IPS-18a (cell line): ENCODE measurements at regions not wholly inside any gene's neighbourhood (a gene's known extent, or its start where the extent isn't known, plus 50 kb on each side); places are given as distances from the start of the nearest gene placed in this dataset.

Experiments
- H3K27ac ChIP-seq: one replicate; pipeline ENCODE4 v1.5.1; 2013; ENCODE audit warnings: low read length
- H3K27me3 ChIP-seq: one replicate; pipeline ENCODE4 v1.6.1; 2013; ENCODE audit warnings: mild to moderate bottlenecking, low read length; ENCODE audit not compliant: control insufficient read depth, insufficient read depth
- H3K36me3 ChIP-seq: one replicate; pipeline ENCODE4 v1.6.1; 2013; ENCODE audit warnings: low read depth, low read length; ENCODE audit not compliant: control insufficient read depth
- H3K4me1 ChIP-seq: one replicate; pipeline ENCODE4 v1.6.1; 2013; ENCODE audit warnings: low read depth, low read length; ENCODE audit not compliant: control insufficient read depth
- H3K4me3 ChIP-seq: one replicate; pipeline ENCODE4 v1.5.1; 2013; ENCODE audit warnings: low read length
- H3K9ac ChIP-seq: one replicate; pipeline ENCODE4 v1.6.1; 2013; ENCODE audit warnings: mild to moderate bottlenecking, low read length, moderate library complexity
- H3K9me3 ChIP-seq: one replicate; pipeline ENCODE4 v1.6.1; 2013; ENCODE audit warnings: low read depth, low read length; ENCODE audit not compliant: control insufficient read depth

DNA sequence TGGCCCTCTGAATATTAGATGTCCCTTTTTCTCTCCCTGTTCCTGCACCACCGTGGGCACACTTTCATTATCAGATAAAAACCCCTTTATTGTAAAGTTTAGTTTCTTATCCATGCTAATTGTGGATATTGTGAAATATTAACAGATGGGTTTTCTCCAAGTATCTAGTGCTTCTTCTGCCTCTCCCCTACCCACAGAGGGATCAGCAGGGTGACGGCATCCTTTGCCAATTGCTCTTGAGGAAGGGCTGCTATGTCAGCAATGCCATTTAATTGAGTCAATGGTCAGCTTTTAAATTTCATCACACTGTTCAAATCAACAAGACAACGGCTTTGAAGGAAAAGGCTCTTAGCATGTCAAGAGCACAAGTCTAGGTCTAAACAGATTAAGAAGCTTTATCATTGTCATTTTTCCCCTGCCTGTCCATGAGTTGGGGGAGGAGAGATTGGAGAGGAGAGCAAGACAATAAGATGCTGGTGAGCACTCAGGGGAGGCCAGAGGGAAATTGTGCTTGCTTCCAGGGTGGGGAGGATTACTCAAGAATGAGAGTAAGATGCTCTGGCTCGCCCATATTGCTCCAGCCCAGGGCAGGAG is 443.0 kb upstream of the CCL2 start:
- H3K9ac ChIP-seq = no peak overlapping the region
- H3K9me3 ChIP-seq = no peaks in the 10 kb centered on the region

DNA sequence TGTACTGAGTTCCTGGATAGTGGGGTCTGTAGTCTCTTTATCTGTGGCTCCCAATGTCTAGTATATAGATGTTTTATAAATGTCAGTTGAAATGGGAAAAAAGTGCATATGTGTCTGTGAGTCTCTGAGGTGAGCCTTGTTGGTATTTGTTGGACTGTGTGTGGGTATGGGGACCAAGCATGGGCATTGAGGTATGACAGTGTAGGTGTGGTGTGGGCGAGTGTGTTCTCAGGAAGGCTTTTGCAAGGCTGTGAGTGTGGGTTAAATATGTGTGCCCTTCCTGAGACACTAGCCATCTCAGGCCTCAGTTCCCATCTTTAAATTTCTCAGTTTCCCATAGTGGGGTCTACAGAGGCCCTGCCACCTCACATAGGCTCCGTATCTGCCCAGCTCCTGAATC is 440.2 kb upstream of the CCL2 start:
- no peaks in the 10 kb centered on the region for H3K27me3 ChIP-seq
- no peaks in the 10 kb centered on the region for H3K36me3 ChIP-seq
- no peak overlapping the region for H3K9ac ChIP-seq
- H3K27ac ChIP-seq = no peak overlapping the region
- H3K9me3 ChIP-seq = no peaks in the 10 kb centered on the region
- H3K4me3 ChIP-seq = no peak overlapping the region
- peaks cover 7% of the 10 kb centered on the region for H3K4me1 ChIP-seq

More for the DNA sequence above, 443.0 kb upstream of the CCL2 start:
- peaks cover 7% of the 10 kb centered on the region for H3K4me1 ChIP-seq
- H3K27me3 ChIP-seq = no peaks in the 10 kb centered on the region
- no peak overlapping the region for H3K4me3 ChIP-seq
- no peak overlapping the region for H3K27ac ChIP-seq
- no peaks in the 10 kb centered on the region for H3K36me3 ChIP-seq

DNA sequence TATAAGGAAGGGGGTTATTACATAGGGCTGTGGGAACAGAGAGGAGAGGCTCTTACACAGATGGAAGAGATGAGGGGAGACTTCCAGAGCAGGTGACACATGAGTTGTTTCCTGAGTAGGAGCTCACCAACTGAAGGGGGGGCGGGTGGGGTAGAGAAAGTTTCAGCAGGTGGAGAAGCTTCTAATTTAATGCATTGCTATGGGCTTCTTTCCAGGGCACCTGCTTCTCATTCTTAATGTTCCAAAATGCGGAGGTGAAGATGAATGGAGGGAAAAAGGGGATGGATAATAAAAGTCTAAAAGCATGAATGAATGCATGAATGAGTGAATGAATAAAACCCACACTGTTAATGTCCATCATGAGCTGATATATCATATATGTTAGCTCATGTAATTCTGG is 439.0 kb upstream of the CCL2 start:
- Histone ChIP-seq H3K9me3 (no peaks in the 10 kb centered on the region), H3K27me3 (no peaks in the 10 kb centered on the region), H3K27ac (no peak overlapping the region)

DNA sequence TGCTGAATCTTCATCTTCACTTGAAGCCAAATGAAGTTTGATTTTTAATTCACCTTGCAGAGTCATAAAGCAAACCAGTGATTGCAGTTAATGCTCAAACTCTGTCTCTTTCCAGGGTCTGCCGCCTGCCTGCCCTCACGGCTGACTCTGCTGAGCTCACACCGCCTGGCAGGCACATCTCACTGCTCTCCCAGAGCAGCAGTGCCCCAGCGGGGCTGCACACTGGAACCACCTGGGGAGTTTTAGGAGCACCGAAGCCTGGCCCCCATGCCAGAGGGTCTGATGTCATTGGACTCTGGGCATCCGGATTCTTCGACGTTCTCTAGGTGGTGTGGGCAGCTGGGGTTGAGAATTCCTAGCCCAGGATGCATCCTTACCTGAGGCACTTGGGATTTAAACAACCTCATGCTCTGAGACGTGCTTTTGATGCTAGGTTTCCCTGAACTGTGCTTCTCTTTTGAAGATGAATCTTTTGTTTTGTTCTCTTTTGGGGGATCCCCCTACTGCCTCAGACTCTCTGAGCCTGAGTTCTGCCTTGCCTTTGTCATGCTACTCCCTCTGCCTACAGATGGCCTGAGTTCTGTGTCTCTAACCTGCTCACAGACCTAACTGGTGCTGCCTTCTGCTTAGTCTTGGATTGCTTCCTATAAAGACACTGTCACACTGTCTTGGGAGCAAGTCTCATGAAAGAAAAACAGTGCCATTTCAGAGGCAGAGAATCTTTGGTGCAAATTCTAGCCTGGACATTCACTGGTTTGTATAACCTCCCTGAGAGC is 438.1 kb upstream of the CCL2 start:
- no peaks in the 10 kb centered on the region for H3K36me3 ChIP-seq
- H3K4me3 ChIP-seq = no peak overlapping the region
- H3K4me1 ChIP-seq = peaks cover 1% of the 10 kb centered on the region
- no peak overlapping the region for H3K9ac ChIP-seq
- no peaks in the 10 kb centered on the region for H3K27me3 ChIP-seq
- H3K9me3 ChIP-seq = no peaks in the 10 kb centered on the region
- H3K27ac ChIP-seq = no peak overlapping the region

More for the DNA sequence above, 439.0 kb upstream of the CCL2 start:
- H3K4me1 ChIP-seq = peaks cover 7% of the 10 kb centered on the region
- no peaks in the 10 kb centered on the region for H3K36me3 ChIP-seq
- no peak overlapping the region for H3K9ac ChIP-seq
- H3K4me3 ChIP-seq = no peak overlapping the region

DNA sequence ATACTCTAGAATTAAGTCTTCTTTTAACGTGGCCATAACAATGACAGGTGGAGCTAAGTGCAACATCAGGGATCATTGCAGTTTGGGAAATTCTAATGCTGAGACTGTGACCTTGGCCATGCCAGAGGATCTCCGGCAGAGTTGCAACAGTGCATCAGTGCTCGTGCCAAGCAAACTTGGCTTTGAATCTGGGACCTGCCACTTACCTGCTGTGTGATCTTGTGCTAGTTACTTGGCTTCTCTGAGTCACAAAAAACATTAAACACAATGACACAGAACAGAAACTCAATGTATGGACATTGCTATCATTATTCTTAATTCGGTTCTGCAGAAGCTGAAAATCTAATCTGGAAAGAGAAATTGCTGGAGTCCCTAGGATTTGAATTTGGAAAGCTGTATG is 435.5 kb upstream of the CCL2 start:
- no peaks in the 10 kb centered on the region for H3K4me1 ChIP-seq
- H3K27ac ChIP-seq = no peak overlapping the region
- no peak overlapping the region for H3K4me3 ChIP-seq
- no peak overlapping the region for H3K9ac ChIP-seq
- H3K9me3 ChIP-seq = no peaks in the 10 kb centered on the region
- no peaks in the 10 kb centered on the region for H3K27me3 ChIP-seq
- H3K36me3 ChIP-seq = no peaks in the 10 kb centered on the region

DNA sequence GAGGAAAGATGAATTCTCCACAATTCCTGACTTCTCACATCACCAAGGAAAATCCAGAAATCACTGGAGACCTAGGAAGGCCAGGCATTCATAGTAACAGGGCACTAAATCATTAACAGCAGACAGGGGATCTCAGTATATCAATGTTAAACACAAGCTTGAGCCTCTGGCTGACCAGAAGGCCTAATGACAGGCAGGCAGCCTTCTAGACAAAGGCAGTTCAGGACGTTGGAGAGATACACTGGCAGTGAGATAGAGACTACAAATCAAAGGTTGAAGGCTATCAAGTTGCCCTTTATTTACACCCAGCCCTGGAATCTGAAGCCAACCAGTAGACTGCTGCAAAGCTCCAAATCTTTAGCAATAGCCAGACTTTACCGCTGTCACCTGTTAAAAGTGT is 422.8 kb upstream of the CCL2 start:
- no peaks in the 10 kb centered on the region for H3K36me3 ChIP-seq
- H3K9ac ChIP-seq = no peak overlapping the region
- no peaks in the 10 kb centered on the region for H3K9me3 ChIP-seq
- no peak overlapping the region for H3K27ac ChIP-seq
- no peaks in the 10 kb centered on the region for H3K27me3 ChIP-seq
- no peak overlapping the region for H3K4me3 ChIP-seq
- H3K4me1 ChIP-seq = no peaks in the 10 kb centered on the region

DNA sequence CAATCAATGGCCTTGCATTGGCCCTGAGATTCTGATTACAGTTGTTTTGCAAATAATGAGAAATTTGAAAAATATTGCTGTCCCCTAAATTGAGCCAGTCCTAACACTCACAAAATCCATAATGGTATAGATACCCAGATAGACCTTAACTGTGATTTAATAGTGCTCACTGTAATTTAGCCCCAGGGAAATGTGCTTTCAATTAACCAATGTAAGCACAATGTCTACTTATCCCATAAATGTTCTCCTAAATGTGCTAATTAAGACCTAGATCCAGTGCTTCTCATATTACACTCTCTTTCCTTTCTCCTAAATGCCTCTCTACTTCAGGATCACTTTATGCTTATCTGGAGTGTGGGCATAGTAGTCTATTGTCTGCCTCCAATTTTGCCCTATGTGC is 417.8 kb upstream of the CCL2 start:
- H3K4me3 ChIP-seq = no peak overlapping the region

DNA sequence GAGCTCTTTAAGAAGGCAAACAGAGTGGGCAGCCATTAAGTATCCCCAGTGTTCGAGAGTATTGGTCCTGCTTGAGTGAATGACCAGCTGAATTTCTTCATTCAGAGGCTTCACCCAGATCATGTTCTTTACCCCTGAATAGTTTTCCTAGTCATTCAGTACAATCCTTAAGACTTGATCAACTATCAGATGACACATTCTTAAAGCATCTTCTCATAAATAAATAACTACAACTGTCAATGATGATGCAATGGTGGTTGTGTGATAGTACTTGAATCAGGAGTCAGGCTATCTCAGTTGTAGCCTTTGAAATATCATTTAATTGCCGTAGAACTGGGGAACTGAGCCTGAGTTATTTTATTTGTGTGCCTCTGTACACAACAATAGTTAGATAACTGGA is 416.8 kb upstream of the CCL2 start:
- Histone ChIP-seq H3K27ac (no peak overlapping the region), H3K27me3 (no peaks in the 10 kb centered on the region), H3K9me3 (no peaks in the 10 kb centered on the region), H3K36me3 (no peaks in the 10 kb centered on the region), H3K4me1 (no peaks in the 10 kb centered on the region), H3K9ac (no peak overlapping the region), H3K4me3 (no peak overlapping the region)

More for the DNA sequence above, 417.8 kb upstream of the CCL2 start:
- H3K27ac ChIP-seq = no peak overlapping the region
- no peak overlapping the region for H3K9ac ChIP-seq
- no peaks in the 10 kb centered on the region for H3K4me1 ChIP-seq
- no peaks in the 10 kb centered on the region for H3K36me3 ChIP-seq
- H3K27me3 ChIP-seq = no peaks in the 10 kb centered on the region
- H3K9me3 ChIP-seq = no peaks in the 10 kb centered on the region

DNA sequence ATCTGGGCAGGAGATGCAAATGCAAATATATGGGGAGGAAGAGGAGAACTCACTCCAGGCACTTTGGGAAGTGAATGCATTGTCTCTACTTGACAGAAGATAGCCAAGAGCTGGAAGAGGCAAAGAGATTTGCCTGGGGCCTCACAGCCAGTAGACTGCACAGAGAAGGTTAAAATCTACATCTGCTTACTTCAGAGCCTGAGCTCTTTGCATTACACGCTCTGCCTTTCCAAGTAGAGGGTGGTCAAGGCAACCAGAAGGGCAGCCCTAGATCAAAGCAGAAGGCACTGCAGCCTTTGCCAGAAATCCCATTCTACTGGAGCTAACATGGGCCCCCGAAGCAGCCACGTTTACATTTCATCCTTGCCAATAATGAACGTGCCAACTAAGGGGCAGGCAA is 407.2 kb upstream of the CCL2 start:
- Histone ChIP-seq H3K36me3 (no peaks in the 10 kb centered on the region), H3K27ac (no peak overlapping the region), H3K9me3 (no peaks in the 10 kb centered on the region), H3K4me3 (no peak overlapping the region), H3K27me3 (no peaks in the 10 kb centered on the region), H3K9ac (no peak overlapping the region), H3K4me1 (no peaks in the 10 kb centered on the region)

DNA sequence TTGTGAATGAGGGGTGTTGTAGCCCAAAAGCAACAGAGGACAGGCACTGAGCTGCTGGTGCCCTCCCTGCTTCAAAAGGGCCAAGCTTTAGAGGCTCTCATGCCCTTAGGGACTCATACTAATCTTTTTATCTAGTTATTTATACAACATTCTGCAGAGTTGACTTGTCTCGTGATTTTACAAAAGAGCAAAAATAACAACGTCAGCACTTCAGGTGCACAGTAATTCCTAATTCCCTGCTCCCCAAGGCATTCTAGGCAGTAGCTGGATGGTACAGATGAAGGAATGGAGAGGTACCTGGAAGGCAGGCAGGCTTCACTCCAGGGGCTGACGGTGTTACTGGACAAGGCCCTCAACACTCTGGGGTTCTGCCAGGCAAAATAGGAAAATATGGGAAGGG is 406.7 kb upstream of the CCL2 start:
- H3K4me3 ChIP-seq = no peak overlapping the region
- no peaks in the 10 kb centered on the region for H3K27me3 ChIP-seq
- H3K9ac ChIP-seq = no peak overlapping the region
- H3K27ac ChIP-seq = no peak overlapping the region
- no peaks in the 10 kb centered on the region for H3K36me3 ChIP-seq
- H3K4me1 ChIP-seq = no peaks in the 10 kb centered on the region
- H3K9me3 ChIP-seq = no peaks in the 10 kb centered on the region

DNA sequence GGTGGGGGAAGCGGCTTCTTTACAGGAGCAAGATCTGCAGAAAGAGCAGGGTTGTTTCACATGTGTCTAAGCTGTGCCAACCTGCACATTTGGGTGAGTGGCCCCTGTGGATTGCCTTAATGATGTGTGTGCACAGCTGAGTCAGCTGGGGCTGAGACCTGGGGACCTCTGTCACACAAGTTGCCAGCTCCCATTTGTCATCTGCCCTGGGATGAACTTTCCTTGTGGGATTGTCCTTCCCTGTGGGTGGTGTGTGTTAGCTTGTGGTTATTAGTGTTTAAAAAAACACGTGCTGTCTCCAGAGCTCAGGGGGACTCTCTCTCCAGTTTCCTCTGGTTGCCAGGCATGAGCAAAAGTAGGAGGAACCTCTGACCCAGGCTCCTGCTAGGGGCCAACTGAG is 400.5 kb upstream of the CCL2 start:
- Histone ChIP-seq H3K4me3 (no peak overlapping the region), H3K9me3 (no peaks in the 10 kb centered on the region), H3K27me3 (no peaks in the 10 kb centered on the region), H3K36me3 (no peaks in the 10 kb centered on the region), H3K4me1 (peaks cover 12% of the 10 kb centered on the region), H3K27ac (no peak overlapping the region), H3K9ac (no peak overlapping the region)

DNA sequence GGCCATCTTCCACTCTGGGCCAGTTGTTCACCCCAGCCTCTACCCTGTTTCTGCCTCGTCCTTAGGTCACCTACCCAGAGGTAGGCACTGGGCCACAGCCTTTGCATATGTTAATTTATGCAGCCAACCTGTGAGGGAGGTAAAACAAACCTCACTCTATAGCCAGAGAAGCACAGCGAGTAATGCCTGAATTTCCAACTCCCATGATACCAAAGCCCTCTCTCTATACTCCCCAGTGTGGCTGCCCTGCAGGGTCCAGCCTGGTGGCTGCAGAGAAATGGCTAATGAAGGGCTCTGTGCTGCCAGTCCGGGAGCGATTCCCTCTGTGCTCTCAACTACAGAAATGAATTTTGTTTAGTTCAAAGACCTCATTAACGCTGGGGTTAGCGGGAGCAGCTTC is 397.0 kb upstream of the CCL2 start:
- H3K27ac ChIP-seq = no peak overlapping the region
- no peaks in the 10 kb centered on the region for H3K9me3 ChIP-seq
- no peak overlapping the region for H3K4me3 ChIP-seq
- peaks cover 12% of the 10 kb centered on the region for H3K4me1 ChIP-seq
- no peak overlapping the region for H3K9ac ChIP-seq
- H3K36me3 ChIP-seq = no peaks in the 10 kb centered on the region
- no peaks in the 10 kb centered on the region for H3K27me3 ChIP-seq
